IMR-90 (cell line): ENCODE measurements at regions not wholly inside any gene's neighbourhood (a gene's known extent, or its start where the extent isn't known, plus 50 kb on each side); places are given as distances from the start of the nearest gene placed in this dataset.

Experiments used
- ATAC-seq: fragments of 200-7000 bp; cut with Tn5 transposase; 2 replicates; pipeline ENCODE4 v1.9.1; 2020; ENCODE audit warnings: low read depth, mild to moderate bottlenecking, moderate library complexity
- BruUV-seq: library from RNA; stranded (reverse); fragments of 400-500 nt; replicated peaks from 2 replicates; lab custom pipeline; 2021; lab: Mats Ljungman, UMichigan
- CTCF ChIA-PET: fragments of 300-600 bp; formaldehyde crosslinking; extraction: SDS; loops from one replicate; lab custom pipeline; 2021; ENCODE audit warnings: antibody characterized with exemption; lab: Yijun Ruan, JAX
- POLR2A ChIA-PET: fragments of 300-600 bp; sonication (Branson Sonifier 250); formaldehyde crosslinking; loops from one replicate; lab custom pipeline; 2022; ENCODE audit warnings: antibody characterized with exemption; ENCODE audit not compliant: unreplicated experiment; lab: Charles Lee
- DNase-seq: peaks from one replicate; pipeline ENCODE4 v3.0.0; 2013
- H2AFZ ChIP-seq: replicated peaks from 2 replicates; pipeline ENCODE3; 2013; ENCODE audit warnings: low read length, mild to moderate bottlenecking; ENCODE audit not compliant: poor library complexity
- H2AK5ac ChIP-seq: 2 replicates; pipeline ENCODE4 v1.6.1; 2013; ENCODE audit warnings: low read depth, low read length, inconsistent platforms
- H2AK9ac ChIP-seq: replicated peaks from 2 replicates; pipeline ENCODE3; 2013; ENCODE audit warnings: mild to moderate bottlenecking, low read depth, low read length, moderate library complexity; ENCODE audit not compliant: poor library complexity
- H2BK120ac ChIP-seq: 2 replicates; pipeline ENCODE4 v1.6.1; 2013; ENCODE audit warnings: low read depth, low read length, inconsistent platforms
- H2BK15ac ChIP-seq: 3 replicates; pipeline ENCODE4 v1.6.1; 2013; ENCODE audit warnings: low read depth, low read length, inconsistent platforms
- H2BK20ac ChIP-seq: 2 replicates; pipeline ENCODE4 v1.6.1; 2013; ENCODE audit warnings: low read depth, mild to moderate bottlenecking, inconsistent platforms, low read length, moderate library complexity
- H2BK5ac ChIP-seq: 2 replicates; pipeline ENCODE4 v1.6.1; 2013; ENCODE audit warnings: mild to moderate bottlenecking, low read depth, low read length, inconsistent platforms; ENCODE audit not compliant: poor library complexity, severe bottlenecking
- H3K14ac ChIP-seq: replicated peaks from 2 replicates; pipeline ENCODE4 v1.6.1; 2013; ENCODE audit warnings: low read depth, low read length, inconsistent platforms
- H3K18ac ChIP-seq: 2 replicates; pipeline ENCODE4 v1.6.1; 2013; ENCODE audit warnings: low read depth, low read length, control low read depth
- H3K23ac ChIP-seq: 2 replicates; pipeline ENCODE4 v1.6.1; 2013; ENCODE audit warnings: low read depth, low read length, inconsistent platforms
- H3K27ac ChIP-seq: 2 replicates; pipeline ENCODE4 v1.5.1; 2013; ENCODE audit warnings: mild to moderate bottlenecking, control low read depth, low read length; ENCODE audit not compliant: insufficient read depth
- H3K27me3 ChIP-seq: 2 replicates; pipeline ENCODE4 v1.6.1; 2013; ENCODE audit warnings: low read length; ENCODE audit not compliant: control insufficient read depth, insufficient read depth
- H3K36me3 ChIP-seq: 2 replicates; pipeline ENCODE4 v1.6.1; 2013; ENCODE audit warnings: low read length, mixed read lengths; ENCODE audit not compliant: control insufficient read depth, insufficient read depth
- H3K4ac ChIP-seq: 2 replicates; pipeline ENCODE4 v1.6.1; 2013; ENCODE audit warnings: low read depth, low read length, inconsistent platforms
- H3K4me1 ChIP-seq: 2 replicates; pipeline ENCODE4 v1.6.1; 2013; ENCODE audit warnings: low read length, mixed read lengths; ENCODE audit not compliant: control insufficient read depth, insufficient read depth
- H3K4me2 ChIP-seq: 2 replicates; pipeline ENCODE4 v1.6.1; 2013; ENCODE audit warnings: low read depth, mild to moderate bottlenecking, control low read depth, low read length, moderate library complexity
- H3K4me3 ChIP-seq: 2 replicates; pipeline ENCODE4 v1.5.1; 2013; ENCODE audit warnings: low read depth, mild to moderate bottlenecking, control low read depth, low read length, moderate library complexity; ENCODE audit not compliant: insufficient read depth
- H3K56ac ChIP-seq: 2 replicates; pipeline ENCODE4 v1.6.1; 2013; ENCODE audit warnings: low read length, inconsistent platforms; ENCODE audit not compliant: insufficient read depth; ENCODE audit errors: extremely low read depth
- H3K79me1 ChIP-seq, 2 experiments: 2 replicates each; pipeline ENCODE4 v1.6.1; 2013; ENCODE audit warnings: low read length in 2 of 2, inconsistent platforms in 1 of 2, low read depth in 1 of 2
- H3K9ac ChIP-seq: 2 replicates; pipeline ENCODE4 v1.6.1; 2013; ENCODE audit warnings: low read depth, low read length, control low read depth
- H3K9me1 ChIP-seq: 2 replicates; pipeline ENCODE4 v1.6.1; 2013; ENCODE audit warnings: low read length, inconsistent platforms; ENCODE audit not compliant: insufficient read depth
- H3K9me3 ChIP-seq: 2 replicates; pipeline ENCODE4 v1.6.1; 2013; ENCODE audit warnings: low read length; ENCODE audit not compliant: control insufficient read depth, insufficient read depth
- H4K20me1 ChIP-seq: 2 replicates; pipeline ENCODE4 v1.6.1; 2013; ENCODE audit warnings: low read length, inconsistent platforms; ENCODE audit not compliant: insufficient read depth
- H4K5ac ChIP-seq: 2 replicates; pipeline ENCODE4 v1.6.1; 2013; ENCODE audit warnings: mild to moderate bottlenecking, low read depth, low read length, control low read depth
- H4K8ac ChIP-seq, 2 experiments: 2 replicates each; pipeline ENCODE4 v1.6.1; 2013; ENCODE audit warnings: low read depth in 2 of 2, low read length in 2 of 2, control low read depth in 1 of 2, inconsistent platforms in 1 of 2
- H4K91ac ChIP-seq: 2 replicates; pipeline ENCODE4 v1.6.1; 2013; ENCODE audit warnings: low read depth, low read length, inconsistent platforms; ENCODE audit not compliant: insufficient read depth
- BHLHE40 ChIP-seq: fragments of 150-350 bp; IDR thresholded peaks from 2 replicates; pipeline ENCODE4 v1.6.1; 2016; ENCODE audit warnings: mild to moderate bottlenecking, low read depth, low read length
- CEBPB ChIP-seq: IDR thresholded peaks from 2 replicates; pipeline ENCODE4 v1.6.1; 2012; ENCODE audit warnings: low read depth, low read length, improper control_type of control experiment
- CHD1 ChIP-seq: IDR thresholded peaks from 2 replicates; pipeline ENCODE4 v1.6.1; 2012; ENCODE audit warnings: low read depth, low read length, improper control_type of control experiment
- CTCF ChIP-seq: conservative IDR thresholded peaks from 2 replicates; pipeline ENCODE4 v1.5.1; 2012; ENCODE audit warnings: mild to moderate bottlenecking, low read depth, low read length, improper control_type of control experiment
- ELK1 ChIP-seq: fragments of 150-350 bp; IDR thresholded peaks from 2 replicates; pipeline ENCODE4 v1.6.1; 2016; ENCODE audit warnings: low read depth, mild to moderate bottlenecking, low read length, moderate library complexity, borderline replicate concordance
- FOS ChIP-seq: fragments of 150-350 bp; IDR thresholded peaks from 2 replicates; pipeline ENCODE4 v1.6.1; 2016; ENCODE audit warnings: low read depth, low read length
- MAFK ChIP-seq: IDR thresholded peaks from 2 replicates; pipeline ENCODE4 v1.6.1; 2012; ENCODE audit warnings: low read depth, low read length, improper control_type of control experiment
- MAZ ChIP-seq: IDR thresholded peaks from 2 replicates; pipeline ENCODE4 v1.6.1; 2012; ENCODE audit warnings: low read depth, mild to moderate bottlenecking, low read length, improper control_type of control experiment, moderate library complexity, borderline replicate concordance
- MXI1 ChIP-seq: IDR thresholded peaks from 2 replicates; pipeline ENCODE4 v1.6.1; 2012; ENCODE audit warnings: low read depth, mild to moderate bottlenecking, low read length, moderate library complexity, borderline replicate concordance
- NFE2L2 ChIP-seq: fragments of 150-350 bp; IDR thresholded peaks from 2 replicates; pipeline ENCODE4 v1.6.1; 2016; ENCODE audit warnings: low read depth, mild to moderate bottlenecking, low read length
- RAD21 ChIP-seq: IDR thresholded peaks from 2 replicates; pipeline ENCODE4 v1.6.1; 2012; ENCODE audit warnings: low read length, improper control_type of control experiment
- RCOR1 ChIP-seq: IDR thresholded peaks from 2 replicates; pipeline ENCODE4 v1.6.1; 2012; ENCODE audit warnings: mild to moderate bottlenecking, low read length, improper control_type of control experiment; ENCODE audit not compliant: insufficient replicate concordance
- RFX5 ChIP-seq: IDR thresholded peaks from 2 replicates; pipeline ENCODE4 v1.8.0; 2012; ENCODE audit warnings: low read depth, mild to moderate bottlenecking, low read length, moderate library complexity
- SMC3 ChIP-seq: fragments of 150-350 bp; IDR thresholded peaks from 2 replicates; pipeline ENCODE4 v1.6.1; 2016; ENCODE audit warnings: low read depth, mild to moderate bottlenecking, antibody characterized with exemption, low read length, moderate library complexity
- USF2 ChIP-seq: fragments of 150-350 bp; IDR thresholded peaks from 2 replicates; pipeline ENCODE4 v1.6.1; 2017; ENCODE audit warnings: mild to moderate bottlenecking, antibody characterized with exemption, low read length, low read depth
- WGBS, 2 experiments: methylation state at CpG; one replicate each; pipeline versions ENCODE4 v1.1.5 to v1.1.7; 2013; ENCODE audit warnings: missing lambda C conversion rate in 2 of 2; ENCODE audit not compliant: insufficient read length in 1 of 2; ENCODE audit errors: extremely low coverage in 2 of 2; 5-methylcytosine and 5-hydroxymethylcytosine counted together
- dilution Hi-C: fragments of 300-500 bp; cut with HindIII; formaldehyde crosslinking; loops from one replicate; pipeline ENCODE4 v1.14.3; 2018; ENCODE audit warnings: low sequenced_read_pairs; ENCODE audit not compliant: unreplicated experiment
- in situ Hi-C: fragments of 300-500 bp; cut with MboI; formaldehyde crosslinking; loops from 3 replicates; pipeline ENCODE4 v1.14.3; 2019; ENCODE audit warnings: low sequenced_read_pairs, inconsistent platforms, mixed read lengths
- intact Hi-C: fragments of 100-400 bp; cut with micrococcal nuclease; formaldehyde crosslinking; loops from 2 replicates; pipeline ENCODE4 v1.10.0; 2022

- H3K4ac ChIP-seq, result no peak overlapping the region
- no TSS peak for BruUV-seq
- H3K27ac ChIP-seq, result no peak overlapping the region
- no peak overlapping the region for H3K4me3 ChIP-seq
- H3K79me1 ChIP-seq, result no peaks in the 10 kb centered on the region
- H3K18ac ChIP-seq, result no peak overlapping the region
- peak overlapping the region; percentile 41; the same call in 1 of the 2 replicates for H3K14ac ChIP-seq
- H4K8ac ChIP-seq, result no peak overlapping the region
- no peaks in the 10 kb centered on the region for H3K27me3 ChIP-seq
- intact Hi-C loops, result no loop called here
- no peak overlapping the region for H2AK9ac ChIP-seq
- dilution Hi-C loops, result no loop called here
- DNase-seq (no peak), ATAC-seq (no peak)
- peaks cover 18% of the 10 kb centered on the region for H3K9me1 ChIP-seq
- no peak overlapping the region for H2BK5ac ChIP-seq
- peak overlapping the region; percentile 24 for H2BK120ac ChIP-seq
- no peak overlapping the region for H4K5ac ChIP-seq
- no peaks in the 10 kb centered on the region for H3K36me3 ChIP-seq
- no peak overlapping the region; the same call in 1 of the 2 replicates for H3K56ac ChIP-seq
- peak overlapping the region; percentile 38; the same call in 2 of the 3 replicates for H2BK15ac ChIP-seq
- CTCF ChIA-PET, result interaction anchor here (0.7 kb wide), 2 partner anchors 14 to 126 kb away, joined by 3 to 7 read pairs; no protein-coding TSS in a partner anchor
- H3K9me3 ChIP-seq, result no peaks in the 10 kb centered on the region
- H4K20me1 ChIP-seq, result no peaks in the 10 kb centered on the region
- peak overlapping the region; percentile 78 for H3K23ac ChIP-seq
- in situ Hi-C loops, result no loop called here
- H2BK20ac ChIP-seq, result peak overlapping the region; percentile 11; the same call in 1 of the 2 replicates
- H2AFZ ChIP-seq, result no peak overlapping the region
- no peak overlapping the region for H4K91ac ChIP-seq
- no peak overlapping the region for H3K9ac ChIP-seq
- H3K4me1 ChIP-seq, result peaks cover 15% of the 10 kb centered on the region
- H2AK5ac ChIP-seq, result peak overlapping the region; percentile 78
- no peak overlapping the region for H3K4me2 ChIP-seq
- no CpG with 5 or more reads among the region's 10 CpGs for WGBS, 2 experiments
- POLR2A ChIA-PET, result interaction anchor here (0.6 kb wide), 1 partner anchor 116 kb away, joined by 3 read pairs; no protein-coding TSS in a partner anchor
- TF ChIP-seq CEBPB (no peak), ELK1 (no peak), RFX5 (no peak), RCOR1 (no peak), FOS (no peak), USF2 (no peak), SMC3 (no peak), RAD21 (no peak), MAZ (no peak), BHLHE40 (no peak), CTCF (no peak), NFE2L2 (no peak), MXI1 (no peak), MAFK (no peak), CHD1 (no peak)
These were observed 123.4 kb downstream of the RIPK4 start for GRCh38 chr21:41643246-41643966.
